ENCODE measurements at regions not wholly inside any gene's neighbourhood (a gene's known extent, or its start where the extent isn't known, plus 50 kb on each side); places are given as distances from the start of the nearest gene placed in this dataset.

- H3K27me3 ChIP-seq (ENCODE audit: insufficient read depth, low read length): no peaks in the 10 kb centered on the region
- H3K4me2 ChIP-seq (ENCODE audit: low read length): no peak overlapping the region
- no peak overlapping the region for H2AFZ ChIP-seq (ENCODE audit: low read depth, low read length, poor library complexity, severe bottlenecking)
- POLR2A ChIA-PET: interaction anchor here (0.6 kb wide), 1 partner anchor 48 kb away, joined by 3 read pairs; no protein-coding TSS in a partner anchor
- RAD21 ChIA-PET (ENCODE audit: low non-redundant PET in 1 of 2, low total read pairs in 2 of 2, uncharacterized antibody in 2 of 2, unreplicated experiment in 2 of 2): no interaction called here
- H3K4me1 ChIP-seq (ENCODE audit: control insufficient read depth in 1 of 2, insufficient read depth in 2 of 2, low read length in 2 of 2): peaks cover 0 to 5% of the 10 kb centered on the region in 2 experiments; a peak in 1 of 4 replicates
- no peak for DNase-seq (ENCODE audit: low read depth, low spot score)
- no peak overlapping the region for H3K27ac ChIP-seq (ENCODE audit: low read depth, low read length)
- no peak for TF ChIP-seq CBX3 (IDR thresholded peaks at IDR 0.05; ENCODE audit: low read depth)
- no peak for TF ChIP-seq ELF1 (IDR thresholded peaks at IDR 0.05; ENCODE audit: borderline replicate concordance, low read depth)
- no peak for TF ChIP-seq EZH2 (IDR thresholded peaks at IDR 0.05)
- TF ChIP-seq REST (IDR thresholded peaks at IDR 0.05; ENCODE audit: low read depth): no peak
- no peak for TF ChIP-seq CTCF (IDR thresholded peaks at IDR 0.05 in 2 of 3, conservative IDR thresholded peaks at IDR 0.05 in 1 of 3; ENCODE audit: borderline replicate concordance in 1 of 3, insufficient read depth in 1 of 3, low read depth in 2 of 3, low read length in 2 of 3)
- no peak for TF ChIP-seq RAD21 (IDR thresholded peaks at IDR 0.05; ENCODE audit: low read depth)
- H3K79me2 ChIP-seq (ENCODE audit: insufficient read depth, low read length): no peaks in the 10 kb centered on the region
- H3K4me3 ChIP-seq (replicated peaks in 1 of 2; ENCODE audit: low read depth in 1 of 2, low read length in 2 of 2): no peak overlapping the region
- no peaks in the 10 kb centered on the region for H4K20me1 ChIP-seq (ENCODE audit: insufficient read depth)
- CTCF ChIA-PET: no interaction called here
- intact Hi-C loops (cut with micrococcal nuclease): no loop called here
- H3K36me3 ChIP-seq (ENCODE audit: control insufficient read depth in 1 of 2, insufficient read depth in 2 of 2, low read length in 2 of 2): no peaks in the 10 kb centered on the region
- no peaks in the 10 kb centered on the region for H3K9me3 ChIP-seq (ENCODE audit: control insufficient read depth in 1 of 2, insufficient read depth in 1 of 2, low read depth in 1 of 2, low read length in 2 of 2)
- no peaks in the 10 kb centered on the region for H3K9me2 ChIP-seq (ENCODE audit: insufficient read depth)
- no peak for ATAC-seq
- no peak overlapping the region for H3K9ac ChIP-seq (ENCODE audit: low read length)
- BruUV-seq (replicated peaks): no TSS peak
These were observed 129.6 kb downstream of the NCOR2 start for GRCh38 chr12:124437617-124438436.
